Stimulated activated CD4-positive, alpha-beta T cell treated with anti-CD3 and anti-CD28 coated beads, Interleukin-12 subunit alpha, Interleukin-12 subunit beta, amount 100 ng/mL, for 4 hours (primary cell): ENCODE measurements at regions not wholly inside any gene's neighbourhood (a gene's known extent, or its start where the extent isn't known, plus 50 kb on each side); places are given as distances from the start of the nearest gene placed in this dataset.

Source experiments
- DNase-seq: peaks from one replicate; pipeline ENCODE4 v3.0.0-alpha.2; 2020

DNA sequence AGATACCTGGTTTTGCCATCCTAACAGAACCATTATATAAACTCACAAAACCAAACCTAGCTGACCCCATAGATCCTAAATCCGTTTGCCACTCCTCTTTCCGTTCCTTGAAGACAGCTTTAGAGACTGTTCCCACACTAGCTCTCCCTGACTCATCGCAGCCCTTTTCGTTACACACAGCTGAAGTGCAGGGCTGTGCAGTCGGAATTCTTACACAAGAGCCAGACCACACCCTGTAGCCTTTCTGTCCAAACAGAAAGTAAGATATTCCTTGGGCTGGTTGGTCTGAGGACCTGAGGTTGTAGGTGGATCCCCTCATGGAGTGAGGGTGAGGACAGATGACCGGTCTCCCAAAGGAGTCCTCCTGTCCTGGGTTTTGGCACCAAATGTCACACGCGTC, 56.7 kb upstream of the NAA35 start:
- DNase-seq: no peak

DNA sequence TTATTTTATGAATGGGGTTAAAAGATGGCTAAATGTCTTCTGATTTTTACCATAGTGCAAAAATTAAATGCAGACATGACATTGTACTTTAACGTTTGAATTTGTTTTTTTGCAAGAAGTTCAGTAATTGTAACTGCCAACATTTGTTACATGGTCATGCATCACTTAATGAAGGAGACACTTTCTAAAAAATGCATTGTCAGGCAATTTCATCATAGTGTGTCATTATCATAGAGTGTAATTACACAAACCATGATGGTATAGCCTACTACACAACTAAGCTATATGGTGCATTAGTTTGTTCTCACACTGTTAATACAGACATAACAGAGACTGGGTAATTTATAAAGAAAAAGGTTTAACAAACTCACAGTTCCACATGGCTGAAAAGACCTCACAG, 50.0 kb upstream of the NAA35 start:
- DNase-seq: no peak
